B cell (primary cell): ENCODE measurements at regions not wholly inside any gene's neighbourhood (a gene's known extent, or its start where the extent isn't known, plus 50 kb on each side); places are given as distances from the start of the nearest gene placed in this dataset.

Source experiments
- ATAC-seq: fragments of 200-7000 bp; cut with Tn5 transposase; one replicate; pipeline ENCODE4 v1.10.0; 2021; ENCODE audit warnings: low read depth, mild to moderate bottlenecking, moderate number of reproducible peaks, moderate library complexity
- CTCF ChIA-PET: fragments of 350-600 bp; sonication (Branson Sonifier 250); formaldehyde crosslinking; loops from one replicate; lab custom pipeline; 2021; ENCODE audit warnings: antibody characterized with exemption, inconsistent platforms; lab: Charles Lee
- POLR2A ChIA-PET: fragments of 350-600 bp; sonication (Branson Sonifier 250); formaldehyde crosslinking; loops from one replicate; lab custom pipeline; 2021; ENCODE audit warnings: antibody characterized with exemption; lab: Charles Lee
- DNase-seq: peaks from one replicate; pipeline ENCODE4 v3.0.0; 2013
- H2AFZ ChIP-seq: 2 replicates; pipeline ENCODE4 v1.6.1; 2012; ENCODE audit warnings: mild to moderate bottlenecking, low read depth, low read length; ENCODE audit not compliant: insufficient read depth, poor library complexity, severe bottlenecking
- H3K27ac ChIP-seq, 2 donors: 1 replicate in 1 of 2; 2 replicates in 1 of 2; pipeline ENCODE4 v1.5.1; 2012 to 2013; ENCODE audit warnings: low read length in 2 of 2, mild to moderate bottlenecking in 2 of 2, moderate library complexity in 1 of 2
- H3K27me3 ChIP-seq, 4 experiments: fragments of 200-600 bp in 1 of 4; sonication (generic) in 1 of 4; replicated peaks in 1 of 4; 1 replicate in 2 of 4; 2 replicates in 2 of 4; pipeline versions ENCODE4 v1.6.1 to v1.7.0; 2013 to 2016; ENCODE audit warnings: low read length in 3 of 4, mild to moderate bottlenecking in 2 of 4, mixed read lengths in 1 of 4, moderate library complexity in 1 of 4; ENCODE audit not compliant: insufficient read depth in 4 of 4, control insufficient read depth in 3 of 4; ENCODE audit errors: control extremely low read depth in 1 of 4
- H3K36me3 ChIP-seq, 2 experiments: replicated peaks in 1 of 2; 1 replicate in 1 of 2; 2 replicates in 1 of 2; pipeline versions ENCODE4 v1.6.1 to v1.7.1; 2013; ENCODE audit warnings: low read length in 1 of 2; ENCODE audit not compliant: insufficient read depth in 2 of 2, control insufficient read depth in 1 of 2; ENCODE audit errors: control extremely low read depth in 1 of 2, extremely low read depth in 1 of 2
- H3K4me1 ChIP-seq, 2 donors: fragments of 200-600 bp in 1 of 2; sonication (generic) in 1 of 2; 1 replicate in 1 of 2; 2 replicates in 1 of 2; pipeline versions ENCODE4 v1.5.1 to v1.6.1; 2013 to 2017; ENCODE audit warnings: low read length in 2 of 2; ENCODE audit not compliant: control insufficient read depth in 2 of 2, insufficient read depth in 2 of 2
- H3K4me2 ChIP-seq: replicated peaks from 2 replicates; pipeline ENCODE3; 2012; ENCODE audit warnings: mild to moderate bottlenecking, low read depth, low read length; ENCODE audit not compliant: poor library complexity, severe bottlenecking
- H3K4me3 ChIP-seq, 5 experiments: fragments of 200-600 bp in 1 of 5; sonication (generic) in 1 of 5; 1 replicate in 3 of 5; 2 replicates in 2 of 5; pipeline versions ENCODE4 v1.5.1 to v1.7.0; 2011 to 2016; ENCODE audit warnings: low read length in 4 of 5, mild to moderate bottlenecking in 4 of 5, low read depth in 2 of 5, control low read depth in 1 of 5, moderate library complexity in 1 of 5; ENCODE audit not compliant: insufficient read depth in 1 of 5; ENCODE audit errors: control extremely low read depth in 1 of 5, extremely low read depth in 1 of 5
- H3K79me2 ChIP-seq: fragments of 200-600 bp; sonication (generic); one replicate; pipeline ENCODE4 v1.6.0; 2016; ENCODE audit warnings: low read length; ENCODE audit not compliant: control insufficient read depth, insufficient read depth
- H3K9ac ChIP-seq: fragments of 200-600 bp; sonication (generic); 2 replicates; pipeline ENCODE4 v1.6.1; 2017; ENCODE audit warnings: mild to moderate bottlenecking, low read length, moderate library complexity
- H3K9me3 ChIP-seq, 3 donors: one replicate each; pipeline versions ENCODE4 v1.6.1 to v1.7.1; 2013; ENCODE audit warnings: low read length in 2 of 3; ENCODE audit not compliant: control insufficient read depth in 2 of 3, insufficient read depth in 1 of 3; ENCODE audit errors: control extremely low read depth in 1 of 3
- H4K20me1 ChIP-seq: 2 replicates; pipeline ENCODE4 v1.6.0; 2012; ENCODE audit warnings: mild to moderate bottlenecking, low read length; ENCODE audit not compliant: insufficient read depth, control insufficient read depth, poor library complexity, severe bottlenecking
- H3K27ac Mint-ChIP-seq: one replicate; pipeline ENCODE4 v1.8.0; 2021; ENCODE audit warnings: mixed read lengths
- H3K27me3 Mint-ChIP-seq: one replicate; pipeline ENCODE4 v1.8.0; 2021; ENCODE audit warnings: mixed read lengths
- H3K4me1 Mint-ChIP-seq: one replicate; pipeline ENCODE4 v1.8.0; 2021; ENCODE audit warnings: mixed read lengths
- H3K4me3 Mint-ChIP-seq: one replicate; pipeline ENCODE4 v1.8.0; 2021; ENCODE audit warnings: mixed read lengths
- H3K9me3 Mint-ChIP-seq: one replicate; pipeline ENCODE4 v1.8.0; 2022; ENCODE audit warnings: mixed read lengths; ENCODE audit not compliant: insufficient read depth
- EZH2 ChIP-seq: IDR thresholded peaks from 2 replicates; pipeline ENCODE4 v1.6.1; 2012; ENCODE audit warnings: borderline replicate concordance, low read depth, mild to moderate bottlenecking, moderate library complexity, low read length; ENCODE audit not compliant: insufficient read depth, poor library complexity, severe bottlenecking
- WGBS: methylation state at CpG from one replicate; pipeline ENCODE4 v1.1.5; 2013; ENCODE audit warnings: missing lambda C conversion rate; ENCODE audit not compliant: insufficient coverage; 5-methylcytosine and 5-hydroxymethylcytosine counted together
- intact Hi-C: fragments of 100-400 bp; cut with micrococcal nuclease; formaldehyde crosslinking; loops from one replicate; pipeline ENCODE4 v1.10.0; 2022
- TF ChIP-seq, protein P1 (sequence below): fragments of 200-600 bp; IDR thresholded peaks from one replicate; pipeline ENCODE4 v1.8.0; 2022; ENCODE audit warnings: antibody characterized with exemption, mild to moderate bottlenecking

DNA sequence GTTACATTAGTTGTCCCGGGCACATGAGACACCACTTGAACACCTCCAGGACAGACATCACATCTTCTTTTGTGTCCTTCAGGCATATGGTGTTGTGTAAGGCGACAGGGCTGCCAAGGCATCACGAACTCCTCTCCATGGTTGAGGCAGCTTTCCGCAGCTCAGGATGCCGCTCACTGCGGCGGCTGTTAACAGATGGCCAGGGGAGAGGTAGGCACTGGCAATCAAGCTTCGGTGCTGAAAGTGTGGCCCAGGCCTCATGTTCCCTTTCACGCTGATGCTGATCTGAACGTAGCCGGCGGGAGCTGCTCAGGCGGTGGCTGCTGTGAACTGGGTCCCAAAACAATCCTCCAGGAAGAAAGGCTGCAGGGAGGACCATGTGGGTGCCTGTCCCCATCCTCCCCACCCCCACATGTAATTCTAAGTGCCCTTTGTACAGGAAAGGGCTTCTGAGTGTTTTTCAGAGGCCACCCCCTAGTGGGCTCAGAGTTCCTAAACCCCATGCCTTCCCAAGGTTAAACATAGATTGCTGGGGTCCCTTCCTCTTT, 287.1 kb upstream of the AJAP1 start:
- POLR2A ChIA-PET = no interaction called here
- 93% methylated on average over 12 of the region's 13 CpGs for WGBS
- no peaks in the 10 kb centered on the region for H4K20me1 ChIP-seq
- Mint-ChIP-seq H3K27ac (no peak overlapping the region), H3K9me3 (no peaks in the 10 kb centered on the region), H3K4me1 (no peaks in the 10 kb centered on the region), H3K27me3 (no peaks in the 10 kb centered on the region), H3K4me3 (no peak overlapping the region)
- no peaks in the 10 kb centered on the region for H3K79me2 ChIP-seq
- H3K27me3 ChIP-seq = peaks cover 0 to 4% (median 0%) of the 10 kb centered on the region in 4 experiments
- peaks cover 0 to 11% (median 0%) of the 10 kb centered on the region in 3 donors for H3K9me3 ChIP-seq
- TF ChIP-seq EZH2 = no peak
- TF ChIP-seq, protein P1, sequence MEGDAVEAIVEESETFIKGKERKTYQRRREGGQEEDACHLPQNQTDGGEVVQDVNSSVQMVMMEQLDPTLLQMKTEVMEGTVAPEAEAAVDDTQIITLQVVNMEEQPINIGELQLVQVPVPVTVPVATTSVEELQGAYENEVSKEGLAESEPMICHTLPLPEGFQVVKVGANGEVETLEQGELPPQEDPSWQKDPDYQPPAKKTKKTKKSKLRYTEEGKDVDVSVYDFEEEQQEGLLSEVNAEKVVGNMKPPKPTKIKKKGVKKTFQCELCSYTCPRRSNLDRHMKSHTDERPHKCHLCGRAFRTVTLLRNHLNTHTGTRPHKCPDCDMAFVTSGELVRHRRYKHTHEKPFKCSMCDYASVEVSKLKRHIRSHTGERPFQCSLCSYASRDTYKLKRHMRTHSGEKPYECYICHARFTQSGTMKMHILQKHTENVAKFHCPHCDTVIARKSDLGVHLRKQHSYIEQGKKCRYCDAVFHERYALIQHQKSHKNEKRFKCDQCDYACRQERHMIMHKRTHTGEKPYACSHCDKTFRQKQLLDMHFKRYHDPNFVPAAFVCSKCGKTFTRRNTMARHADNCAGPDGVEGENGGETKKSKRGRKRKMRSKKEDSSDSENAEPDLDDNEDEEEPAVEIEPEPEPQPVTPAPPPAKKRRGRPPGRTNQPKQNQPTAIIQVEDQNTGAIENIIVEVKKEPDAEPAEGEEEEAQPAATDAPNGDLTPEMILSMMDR = no peak
- no peaks in the 10 kb centered on the region for H3K4me1 ChIP-seq
- intact Hi-C loops = no loop called here
- H2AFZ ChIP-seq = no peak overlapping the region
- no peak overlapping the region for H3K4me3 ChIP-seq
- no peaks in the 10 kb centered on the region for H3K36me3 ChIP-seq
- ATAC-seq (no peak), DNase-seq (no peak)
- CTCF ChIA-PET = no interaction called here
- no peak overlapping the region for H3K9ac ChIP-seq
- H3K27ac ChIP-seq = no peak overlapping the region
- H3K4me2 ChIP-seq = no peak overlapping the region

DNA sequence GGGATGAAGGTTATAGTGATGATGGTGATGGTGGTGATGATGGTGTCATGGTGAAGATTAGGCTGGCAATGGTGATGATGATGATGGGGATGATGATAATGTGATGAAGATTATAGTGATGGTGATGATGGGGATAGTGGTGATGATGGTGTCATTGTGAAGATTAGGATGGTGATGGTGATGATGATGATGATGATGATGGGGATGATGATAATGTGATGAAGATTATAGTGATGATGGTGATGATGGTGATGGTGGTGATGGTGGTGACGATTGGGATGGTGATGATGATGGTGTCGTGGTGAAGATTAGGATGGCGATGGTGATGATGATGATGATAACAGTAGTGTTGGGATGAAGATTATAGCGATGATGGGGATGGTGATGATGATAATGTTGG, 285.1 kb upstream of the AJAP1 start:
- no peak for DNase-seq
- Histone ChIP-seq H3K9me3 (no peaks in the 10 kb centered on the region), H3K27me3 (peaks cover 0 to 4% (median 0%) of the 10 kb centered on the region in 4 experiments), H3K36me3 (no peaks in the 10 kb centered on the region), H3K9ac (no peak overlapping the region), H4K20me1 (no peaks in the 10 kb centered on the region), H2AFZ (no peak overlapping the region), H3K4me3 (no peak overlapping the region), H3K4me1 (no peaks in the 10 kb centered on the region), H3K27ac (no peak overlapping the region), H3K79me2 (no peaks in the 10 kb centered on the region), H3K4me2 (no peak overlapping the region)
- ChIA-PET CTCF (no interaction called here), POLR2A (no interaction called here)
- Mint-ChIP-seq H3K27me3 (no peaks in the 10 kb centered on the region), H3K9me3 (peaks cover 7% of the 10 kb centered on the region), H3K27ac (no peak overlapping the region), H3K4me3 (no peak overlapping the region), H3K4me1 (no peaks in the 10 kb centered on the region)
- WGBS = 92% methylated on average over 4 of the region's 4 CpGs
- intact Hi-C loops = no loop called here
- ATAC-seq = no peak
- TF ChIP-seq, protein P1 = no peak
- no peak for TF ChIP-seq EZH2
